ENCODE measurements at regions not wholly inside any gene's neighbourhood (a gene's known extent, or its start where the extent isn't known, plus 50 kb on each side); places are given as distances from the start of the nearest gene placed in this dataset.
A peak's percentile ranks its signal among the peaks of the same experiment; 100 is the strongest.
"Not testable (repeated sequence)": the region's sequence is repeated elsewhere in the genome, so short reads cannot be mapped to it uniquely, and the experiment has no call there.

DNA sequence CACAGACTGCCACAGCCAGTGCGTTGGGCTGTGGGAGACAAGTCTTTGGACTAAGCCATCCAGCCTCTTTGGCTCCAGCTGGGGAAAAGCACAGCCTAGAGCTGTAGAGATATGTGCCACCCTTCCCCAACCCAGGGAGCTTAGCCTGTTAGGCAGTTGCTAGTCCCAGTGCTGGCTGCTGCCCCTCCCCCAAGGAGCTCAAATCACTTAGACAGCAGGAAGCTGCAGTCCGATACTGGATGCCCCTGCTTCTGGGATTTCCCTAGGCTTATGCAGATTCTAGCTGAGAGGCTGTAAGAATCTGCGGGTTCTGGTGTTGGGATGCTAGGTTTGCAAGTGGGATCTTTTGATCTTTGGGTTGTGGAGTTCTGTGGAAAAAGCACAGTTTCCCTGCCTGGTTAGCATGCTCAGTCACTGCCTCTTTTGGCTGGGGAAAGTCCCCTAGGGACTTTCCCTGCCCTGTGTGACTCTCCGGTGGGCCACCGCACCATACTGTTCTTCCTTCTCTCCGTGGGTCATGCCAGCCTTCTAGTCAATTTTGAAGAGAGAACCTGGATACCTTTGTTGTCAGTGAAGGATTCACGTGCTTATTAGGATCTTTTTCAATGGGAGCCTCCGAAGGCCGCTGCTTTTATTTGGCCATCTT lies 792.0 kb downstream of the KCNA4 start:
- DNase-seq: no peak

- DNase-seq: not testable (repeated sequence)
Measured at GRCh38 chr11:29219531-29219930, 797.3 kb downstream of the KCNA4 start.

GRCh38 chr11:29217901-29218300 lies 798.9 kb downstream of the KCNA4 start:
- no peak for DNase-seq

GRCh38 chr11:29214833-29215232 lies 802.0 kb downstream of the KCNA4 start:
- no peak for DNase-seq

- DNase-seq: no peak
Measured at GRCh38 chr11:29211202-29211601, 805.6 kb downstream of the KCNA4 start.

DNA sequence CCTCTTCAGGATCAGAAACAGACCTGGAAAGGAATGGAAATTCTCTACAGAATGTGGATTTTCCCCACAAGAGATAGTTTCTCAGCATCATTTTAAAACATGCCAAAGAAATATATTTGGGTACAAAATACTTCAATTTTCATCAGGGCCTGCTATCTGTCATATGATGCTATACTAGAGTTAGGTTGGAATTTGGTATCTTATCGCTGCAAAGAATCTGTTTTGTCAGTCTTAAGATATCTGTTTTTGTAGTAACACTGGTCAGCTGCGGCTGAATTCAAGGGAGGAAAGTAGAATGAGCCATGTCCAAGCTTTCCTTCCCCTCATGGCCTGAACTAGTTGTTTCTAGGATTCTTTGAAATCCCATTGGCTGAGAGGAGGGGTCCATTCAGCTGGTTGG lies 806.4 kb downstream of the KCNA4 start:
- DNase-seq: no peak

GRCh38 chr11:29208117-29208516 lies 808.7 kb downstream of the KCNA4 start:
- no peak for DNase-seq

DNA sequence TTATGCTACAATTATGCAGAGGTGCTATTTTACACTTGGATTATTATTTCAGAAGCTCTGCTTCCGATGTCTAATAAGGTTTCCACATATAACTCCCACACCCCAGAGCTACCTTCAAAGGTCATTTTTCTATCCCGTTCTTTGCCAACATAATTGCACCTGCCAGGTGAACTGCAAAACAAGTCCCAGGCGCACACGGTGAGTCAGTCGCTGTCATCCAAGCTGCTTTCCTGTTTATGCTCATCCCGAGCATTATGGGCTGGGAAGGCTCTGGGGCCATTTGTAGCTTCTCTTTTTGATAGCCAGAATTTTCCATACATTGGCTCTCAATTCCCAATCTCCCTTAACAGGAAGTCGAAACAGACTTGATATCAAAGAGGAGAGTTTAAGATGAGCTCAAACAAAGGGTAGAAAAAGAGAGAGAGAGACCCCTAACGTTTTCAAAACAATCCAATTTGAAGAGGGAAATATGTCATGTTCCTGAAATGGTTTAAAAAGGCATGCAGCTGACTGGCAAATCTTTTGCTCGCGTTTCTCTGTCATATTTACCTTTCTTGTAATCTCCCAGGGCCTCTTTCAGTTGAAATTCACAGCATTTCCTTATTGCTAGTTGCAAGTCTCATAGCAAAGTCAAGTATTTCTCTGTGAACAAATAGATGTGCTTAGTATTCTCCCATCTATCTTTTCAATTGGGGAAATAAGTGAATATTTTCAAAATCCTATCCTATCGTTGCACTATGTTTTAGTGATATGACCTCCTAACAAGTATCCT lies 815.9 kb downstream of the KCNA4 start:
- no peak for DNase-seq

GRCh38 chr11:29190313-29190712 lies 826.5 kb downstream of the KCNA4 start:
- DNase-seq: no peak

DNA sequence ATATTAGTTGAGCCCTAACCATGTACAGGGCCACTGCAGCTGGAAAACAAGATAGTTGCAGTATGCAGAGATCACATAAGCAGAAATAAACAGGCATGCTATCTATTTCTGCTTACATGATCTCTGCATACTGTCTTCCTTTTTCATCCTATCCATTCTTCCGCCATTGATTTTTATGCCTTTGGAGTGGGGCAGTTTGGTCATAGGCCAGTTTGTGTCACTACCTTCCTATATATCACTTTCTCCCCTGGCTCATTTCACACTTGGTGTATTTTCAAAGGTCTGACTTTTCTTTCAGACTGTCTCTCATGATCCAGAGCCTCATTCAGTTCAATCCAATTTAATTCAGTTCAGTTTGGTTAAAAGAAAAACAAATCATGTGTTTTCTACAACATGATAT lies 829.6 kb downstream of the KCNA4 start:
- no peak for DNase-seq

- DNase-seq: no peak
Measured at GRCh38 chr11:29184939-29185890, 831.6 kb downstream of the KCNA4 start.

DNA sequence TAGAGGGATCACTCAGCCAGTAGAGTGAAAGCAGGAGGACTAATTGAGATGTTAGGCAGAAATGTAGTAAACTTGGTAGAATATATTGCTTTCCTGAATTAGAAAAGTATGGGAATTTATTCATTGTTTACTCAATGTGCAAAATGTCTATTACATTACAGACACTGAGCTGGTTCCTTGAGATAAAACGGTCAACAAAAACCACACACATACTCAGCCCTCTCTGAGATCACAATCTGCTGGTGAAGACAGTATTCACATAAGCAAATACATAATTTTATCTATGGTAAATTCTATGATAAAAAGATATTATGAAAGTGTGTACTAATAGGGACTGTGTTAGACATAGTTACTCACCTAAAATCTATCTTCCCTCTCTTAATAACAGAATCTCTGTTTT lies 833.5 kb downstream of the KCNA4 start:
- DNase-seq: no peak

- no peak for DNase-seq
Measured at GRCh38 chr11:29173660-29174062, 843.2 kb downstream of the KCNA4 start.

DNA sequence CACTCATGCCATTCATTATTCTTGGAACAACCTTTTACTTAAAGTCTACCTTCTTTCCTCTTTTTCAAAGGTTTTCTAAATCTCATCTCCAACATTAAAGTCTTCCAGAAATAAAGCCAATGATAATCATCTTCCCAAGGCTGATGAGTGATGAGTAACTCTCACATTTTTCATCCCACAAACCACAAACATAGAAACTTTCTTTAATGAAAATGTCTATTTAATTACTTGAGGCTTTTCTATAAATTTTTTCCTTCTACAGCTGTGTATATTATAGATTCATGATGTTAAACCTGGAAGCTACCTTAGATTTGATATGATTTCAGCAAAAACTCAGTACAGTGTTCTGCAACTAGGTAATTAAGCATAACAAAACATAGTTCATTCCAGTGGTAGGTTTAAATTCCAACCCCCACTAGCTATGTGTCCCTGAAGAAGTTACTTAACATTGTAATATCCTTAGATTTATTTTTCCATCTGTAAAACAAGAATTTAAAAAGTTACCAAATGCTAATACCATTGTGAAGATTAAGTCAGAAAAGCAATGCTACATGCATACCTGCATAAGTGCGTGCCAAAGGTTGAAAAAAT lies 845.4 kb downstream of the KCNA4 start:
- DNase-seq: no peak

GRCh38 chr11:29166306-29166705 lies 850.5 kb downstream of the KCNA4 start:
- no peak for DNase-seq

- DNase-seq: no peak
Measured at GRCh38 chr11:29163231-29163630, 853.6 kb downstream of the KCNA4 start.

- DNase-seq: no peak
Measured at GRCh38 chr11:29162491-29162890, 854.3 kb downstream of the KCNA4 start.

GRCh38 chr11:29161191-29161590 lies 855.6 kb downstream of the KCNA4 start:
- no peak for DNase-seq

- peak; percentile 8 for DNase-seq
Measured at GRCh38 chr11:29159552-29160465, 857.0 kb downstream of the KCNA4 start.

GRCh38 chr11:29153078-29153477 lies 863.8 kb downstream of the KCNA4 start:
- DNase-seq: no peak

DNA sequence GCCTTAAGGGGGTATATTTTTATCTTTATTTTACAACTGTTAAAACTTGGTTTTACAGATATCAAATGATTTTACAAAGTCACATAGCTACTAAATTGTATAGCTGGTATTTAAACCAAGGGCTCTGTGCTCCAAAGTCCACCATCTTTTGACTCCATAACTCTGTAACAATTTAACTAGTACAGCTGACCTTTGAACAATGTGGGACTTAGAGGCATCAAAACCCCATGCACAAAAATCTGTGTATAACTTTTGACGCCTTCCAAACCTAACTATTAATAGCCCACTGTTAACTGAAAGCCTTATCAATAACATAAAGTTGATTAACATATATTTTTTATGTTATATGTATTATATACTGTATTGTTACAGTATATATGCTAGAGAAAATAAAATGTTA lies 874.3 kb downstream of the KCNA4 start:
- not testable (repeated sequence) for DNase-seq

DNA sequence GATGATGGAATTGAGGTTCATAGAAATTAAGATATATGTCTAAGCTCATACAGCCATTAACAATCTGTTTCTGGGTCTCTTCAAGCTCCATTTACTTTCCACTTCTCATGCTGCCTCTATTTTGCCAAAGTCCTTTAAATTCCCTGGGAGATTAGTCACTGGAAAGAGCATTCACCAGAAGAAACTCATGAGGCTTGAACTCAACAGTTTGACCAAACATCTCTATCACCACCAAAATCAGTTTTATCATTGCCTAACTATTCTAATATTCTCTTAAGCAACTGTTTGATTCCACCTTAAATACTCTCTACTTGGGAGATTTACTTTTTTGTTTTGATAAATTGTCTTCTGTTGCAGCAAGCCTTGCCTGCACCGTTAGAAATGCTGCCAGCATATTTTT lies 881.3 kb downstream of the KCNA4 start:
- DNase-seq: no peak
